Aorta (tissue), 5 donors: ENCODE measurements at regions not wholly inside any gene's neighbourhood (a gene's known extent, or its start where the extent isn't known, plus 50 kb on each side); places are given as distances from the start of the nearest gene placed in this dataset.

Experiments
- ATAC-seq: fragments of 200-7000 bp; cut with Tn5 transposase; one replicate; pipeline ENCODE4 v1.9.1; 2022; ENCODE audit warnings: moderate library complexity; ENCODE audit not compliant: low FRiP score
- DNase-seq, 2 donors: peaks; one replicate each; pipeline ENCODE4 v3.0.0-alpha.2; 2020
- H3K27ac ChIP-seq, 2 donors: one replicate each; pipeline ENCODE4 v1.5.1; 2013; ENCODE audit warnings: low read length in 2 of 2, mild to moderate bottlenecking in 2 of 2, moderate library complexity in 2 of 2, control low read depth in 1 of 2, inconsistent platforms in 1 of 2, low read depth in 1 of 2
- H3K27me3 ChIP-seq, 2 donors: one replicate each; pipeline ENCODE4 v1.6.1; 2013; ENCODE audit warnings: control low read depth in 1 of 2, low read length in 1 of 2, mild to moderate bottlenecking in 1 of 2, moderate library complexity in 1 of 2; ENCODE audit not compliant: insufficient read depth in 2 of 2, control insufficient read depth in 1 of 2
- H3K36me3 ChIP-seq, 2 donors: one replicate each; pipeline ENCODE4 v1.6.1; 2013; ENCODE audit warnings: control low read depth in 1 of 2, low read length in 1 of 2, mild to moderate bottlenecking in 1 of 2; ENCODE audit not compliant: insufficient read depth in 2 of 2, control insufficient read depth in 1 of 2
- H3K4me1 ChIP-seq, 2 donors: one replicate each; pipeline ENCODE4 v1.6.1; 2013; ENCODE audit warnings: low read length in 2 of 2, control low read depth in 1 of 2, mild to moderate bottlenecking in 1 of 2, moderate library complexity in 1 of 2; ENCODE audit not compliant: insufficient read depth in 2 of 2, control insufficient read depth in 1 of 2
- H3K4me3 ChIP-seq, 2 donors: one replicate each; pipeline ENCODE4 v1.5.1; 2013; ENCODE audit warnings: low read length in 2 of 2, control low read depth in 1 of 2, mild to moderate bottlenecking in 1 of 2
- H3K9me3 ChIP-seq: one replicate; pipeline ENCODE4 v1.6.1; 2013; ENCODE audit warnings: mild to moderate bottlenecking, low read length; ENCODE audit not compliant: control insufficient read depth
- WGBS, 2 donors: extraction: QIAGEN DNeasy Blood & Tissue Kit; methylation state at CpG; one replicate each; pipeline ENCODE4 v1.1.7; 2013; 5-methylcytosine and 5-hydroxymethylcytosine counted together
- intact Hi-C, 2 donors: fragments of 100-400 bp; cut with DNase I; formaldehyde crosslinking; loops; one replicate each; pipeline versions ENCODE4 v1.14.2 to v1.15.0; 2022
- donor health status: healthy with polysubstance abuse.
- donor health status: Bipolar disorder and iron deficiency.
- donor health status: DM: no; HTN: no; CAD: no.
- donor health status: DM: no; HTN: no; CAD: no.
- donor health status: DM: yes; HTN: yes; CAD: no.

DNA sequence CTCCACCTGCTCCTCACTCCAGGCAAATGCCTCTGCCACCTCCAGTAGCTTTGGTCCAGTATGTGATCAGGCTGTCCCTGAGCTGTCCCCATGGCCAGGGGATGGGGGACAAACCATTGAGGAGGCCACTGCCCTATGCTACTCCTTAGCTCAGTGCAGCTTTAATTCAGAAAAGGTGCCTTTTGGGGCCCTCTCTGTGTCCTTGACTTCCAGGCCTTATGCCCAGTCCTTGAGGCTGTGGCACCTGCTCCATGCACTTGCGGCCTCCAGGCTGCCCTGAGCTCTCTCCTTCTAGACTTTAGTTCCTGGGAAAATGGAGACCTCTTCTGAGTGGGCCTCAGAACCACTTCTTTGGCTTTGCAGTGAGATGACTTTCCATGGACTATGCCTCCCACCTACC, 650.8 kb upstream of the CELF2 start:
- H3K27me3 ChIP-seq: no peaks in the 10 kb centered on the region
- H3K9me3 ChIP-seq: no peaks in the 10 kb centered on the region
- 96 to 100% methylated on average over 1 of the region's 1 CpG for WGBS, 2 donors
- peak; percentile 37 for ATAC-seq
- intact Hi-C loops: no loop called here
- H3K4me3 ChIP-seq: no peak overlapping the region
- no peak for DNase-seq
- H3K4me1 ChIP-seq: no peaks in the 10 kb centered on the region
- no peaks in the 10 kb centered on the region for H3K36me3 ChIP-seq
- H3K27ac ChIP-seq: no peak overlapping the region

DNA sequence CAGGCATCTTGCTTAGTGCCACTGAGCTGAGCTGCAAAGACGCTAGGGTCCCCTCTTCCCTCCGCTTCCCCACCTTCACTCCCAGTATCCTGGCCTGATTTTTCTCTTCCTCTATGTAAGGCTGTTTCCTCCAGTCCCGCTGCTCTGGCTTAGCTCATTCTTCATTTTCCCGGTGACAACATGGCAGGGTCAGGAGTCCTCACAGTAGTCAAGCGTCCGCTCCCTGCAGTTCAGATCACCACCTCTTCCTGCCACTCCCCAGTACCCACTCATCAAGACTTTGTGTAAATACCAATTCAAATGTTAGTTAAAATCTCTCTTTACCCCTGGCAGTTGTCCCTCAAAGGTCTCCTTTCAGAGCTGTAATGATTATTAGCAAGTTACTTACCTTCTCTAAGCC, 650.4 kb upstream of the CELF2 start:
- DNase-seq: no peak
- Histone ChIP-seq H3K4me1 (no peaks in the 10 kb centered on the region), H3K4me3 (no peak overlapping the region), H3K9me3 (no peaks in the 10 kb centered on the region), H3K27me3 (no peaks in the 10 kb centered on the region), H3K27ac (no peak overlapping the region), H3K36me3 (no peaks in the 10 kb centered on the region)
- ATAC-seq: no peak
- WGBS, 2 donors: 88 to 91% methylated on average over 6 of the region's 6 CpGs
- intact Hi-C loops: no loop called here

DNA sequence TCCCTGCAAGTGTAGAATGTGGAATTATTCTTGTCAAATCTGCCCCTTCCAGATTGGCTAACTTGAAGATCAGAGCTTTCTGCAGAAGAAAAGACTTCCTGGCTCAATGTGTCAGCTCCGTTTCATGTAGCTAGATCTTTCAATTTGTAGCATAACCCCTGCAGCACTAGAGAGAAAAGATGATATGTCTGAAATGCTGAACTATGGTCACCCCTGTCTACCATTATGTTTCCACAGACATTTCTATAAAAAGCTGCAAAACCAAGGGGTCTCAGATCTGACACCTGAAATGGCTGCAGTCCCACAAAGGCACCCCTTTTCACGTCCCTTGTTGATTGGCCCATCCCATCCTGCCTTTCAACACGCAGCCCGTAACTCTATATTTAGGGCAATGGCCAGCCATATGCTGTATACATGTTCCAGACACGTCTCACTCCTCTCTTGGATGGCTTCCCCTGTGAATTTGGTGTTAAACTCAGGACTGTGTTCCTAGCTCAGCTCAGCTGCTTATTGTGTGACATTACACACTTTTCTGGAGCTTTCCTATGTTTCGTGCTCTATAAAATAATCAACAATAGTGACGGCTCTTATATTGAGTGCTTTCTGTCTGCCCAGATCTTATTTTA, 648.6 kb upstream of the CELF2 start:
- intact Hi-C loops: no loop called here
- Histone ChIP-seq H3K36me3 (no peaks in the 10 kb centered on the region), H3K27me3 (no peaks in the 10 kb centered on the region), H3K4me1 (no peaks in the 10 kb centered on the region), H3K9me3 (no peaks in the 10 kb centered on the region), H3K27ac (no peak overlapping the region), H3K4me3 (no peak overlapping the region)
- 86 to 89% methylated on average over 7 of the region's 7 CpGs for WGBS, 2 donors
- ATAC-seq (no peak), DNase-seq (no peak)

DNA sequence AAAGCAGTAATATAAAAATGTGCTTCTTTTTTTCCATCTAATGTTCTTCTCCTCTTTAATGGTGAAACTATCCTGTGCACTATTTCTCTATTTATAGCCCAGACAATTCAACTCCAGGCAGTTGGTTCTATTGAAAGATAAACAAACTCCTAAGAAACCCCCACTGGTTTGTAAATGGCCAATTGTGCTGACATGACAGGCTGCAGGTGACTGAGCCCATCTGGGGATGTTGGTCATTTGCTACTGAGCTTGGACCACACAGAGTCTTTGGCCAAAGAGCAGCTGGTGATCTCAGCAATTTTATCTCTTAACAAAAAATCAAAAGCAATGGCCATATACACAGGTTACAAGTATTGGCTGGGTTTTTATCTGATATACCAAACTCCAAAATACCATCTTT, 631.8 kb upstream of the CELF2 start:
- Histone ChIP-seq H3K27me3 (no peaks in the 10 kb centered on the region), H3K4me1 (no peaks in the 10 kb centered on the region), H3K27ac (no peak overlapping the region), H3K4me3 (no peak overlapping the region), H3K9me3 (peaks cover 2% of the 10 kb centered on the region), H3K36me3 (no peaks in the 10 kb centered on the region)
- ATAC-seq (no peak), DNase-seq (no peak)
- intact Hi-C loops: no loop called here

DNA sequence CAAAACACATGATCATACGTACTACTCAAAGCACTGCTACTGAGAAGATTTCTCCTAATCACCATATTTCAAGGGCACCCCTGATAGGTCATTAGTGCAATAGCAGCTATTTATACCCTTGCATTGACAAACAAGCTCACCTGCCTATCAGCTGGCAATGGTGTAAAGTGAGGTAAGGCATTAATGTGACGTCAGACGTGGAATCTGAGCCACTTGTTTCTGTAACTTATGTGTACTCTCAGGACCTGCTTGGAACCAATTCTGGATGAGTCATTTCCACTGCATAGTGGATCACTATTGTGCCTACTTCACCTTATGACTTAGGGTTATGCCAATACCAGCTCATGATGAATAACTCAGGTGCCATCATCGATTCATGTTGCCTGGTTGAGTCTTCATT, 628.5 kb upstream of the CELF2 start:
- Histone ChIP-seq H3K4me3 (no peak overlapping the region), H3K9me3 (peaks cover 2% of the 10 kb centered on the region), H3K4me1 (no peaks in the 10 kb centered on the region), H3K27ac (no peak overlapping the region), H3K27me3 (no peaks in the 10 kb centered on the region), H3K36me3 (no peaks in the 10 kb centered on the region)
- intact Hi-C loops: no loop called here
- ATAC-seq (no peak), DNase-seq (no peak)
- 94 to 95% methylated on average over 4 of the region's 4 CpGs for WGBS, 2 donors

DNA sequence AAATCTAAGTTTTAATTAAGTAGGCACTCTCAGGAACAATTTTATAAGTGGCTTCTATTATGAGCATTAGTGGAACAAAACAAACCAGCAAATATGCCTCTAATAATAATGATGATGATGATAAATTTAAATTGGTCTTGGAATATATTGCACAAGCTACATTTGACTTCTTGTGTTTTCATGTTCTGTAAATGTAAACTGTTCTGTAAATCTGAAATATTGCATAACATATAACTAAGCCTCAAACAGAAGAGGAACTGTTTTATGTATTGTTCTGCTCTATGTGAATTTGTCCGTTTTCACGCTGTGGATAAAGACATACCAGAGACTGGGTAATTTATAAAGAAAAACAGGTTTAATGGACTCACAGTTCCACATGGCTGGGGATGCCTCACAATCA, 625.2 kb upstream of the CELF2 start:
- WGBS, 2 donors: 83 to 84% methylated on average over 2 of the region's 2 CpGs
- Histone ChIP-seq H3K4me3 (no peak overlapping the region), H3K27me3 (no peaks in the 10 kb centered on the region), H3K36me3 (no peaks in the 10 kb centered on the region), H3K4me1 (no peaks in the 10 kb centered on the region), H3K9me3 (peaks cover 4% of the 10 kb centered on the region), H3K27ac (no peak overlapping the region)
- DNase-seq: no peak
- intact Hi-C loops: no loop called here
- no peak for ATAC-seq

DNA sequence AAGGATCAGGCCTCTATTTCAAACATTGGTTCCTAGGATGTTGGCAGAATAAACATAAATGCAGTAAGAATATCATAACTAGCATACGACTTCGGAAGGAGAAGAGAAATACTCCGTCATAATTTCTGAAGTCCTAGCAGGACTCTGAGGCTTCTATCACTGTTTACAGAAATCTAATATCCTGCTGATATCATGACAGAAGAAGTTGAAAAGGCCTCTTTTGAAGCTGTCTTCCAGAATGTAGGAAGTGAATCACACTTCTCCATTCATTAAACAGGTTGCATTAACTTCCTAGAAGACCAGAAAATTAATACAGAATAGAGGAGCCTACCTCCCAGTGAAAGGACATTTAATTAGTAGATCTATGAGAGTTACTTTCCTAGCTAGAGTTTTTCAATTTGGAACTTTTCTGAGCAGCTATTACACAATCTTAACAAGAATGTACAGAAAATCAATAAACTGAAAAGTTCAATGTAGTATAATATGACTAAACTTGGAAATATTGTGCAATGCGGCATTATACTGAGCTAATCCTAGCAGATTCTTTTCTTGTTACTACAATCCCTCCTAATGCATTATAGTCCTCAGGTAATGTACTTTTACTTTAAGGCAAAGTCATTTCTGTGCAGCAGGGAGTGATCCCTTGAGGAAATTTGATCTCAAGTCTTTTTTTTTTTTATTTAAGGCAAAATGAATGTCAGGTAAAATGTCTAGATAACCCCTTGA, 622.6 kb upstream of the CELF2 start:
- no peaks in the 10 kb centered on the region for H3K4me1 ChIP-seq
- intact Hi-C loops: no loop called here
- H3K27ac ChIP-seq: no peak overlapping the region
- no peaks in the 10 kb centered on the region for H3K36me3 ChIP-seq
- no peaks in the 10 kb centered on the region for H3K27me3 ChIP-seq
- WGBS, 2 donors: 87 to 88% methylated on average over 4 of the region's 4 CpGs
- ATAC-seq (no peak), DNase-seq (no peak)
- H3K4me3 ChIP-seq: no peak overlapping the region
- peaks cover 3% of the 10 kb centered on the region for H3K9me3 ChIP-seq

DNA sequence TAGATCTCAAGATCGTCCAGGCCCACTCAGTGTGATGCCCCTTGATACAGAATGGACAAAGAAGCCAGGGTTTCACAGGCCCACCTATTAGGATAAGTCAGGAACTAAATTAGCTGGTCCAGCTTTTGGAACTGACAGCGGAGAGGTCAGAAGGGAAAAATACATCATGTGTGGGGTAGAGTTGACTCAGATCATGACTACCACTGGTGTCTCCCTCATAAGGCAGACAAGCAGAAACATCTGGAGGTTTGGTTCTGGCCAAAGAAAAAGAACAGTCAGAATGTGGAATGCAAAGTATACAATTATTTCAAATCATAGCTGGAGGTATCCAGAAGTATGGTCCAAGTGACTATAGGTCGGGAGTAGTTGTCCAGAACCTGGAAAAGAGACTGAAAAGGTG, 621.1 kb upstream of the CELF2 start:
- WGBS, 2 donors: 82 to 91% methylated on average over 3 of the region's 3 CpGs

DNA sequence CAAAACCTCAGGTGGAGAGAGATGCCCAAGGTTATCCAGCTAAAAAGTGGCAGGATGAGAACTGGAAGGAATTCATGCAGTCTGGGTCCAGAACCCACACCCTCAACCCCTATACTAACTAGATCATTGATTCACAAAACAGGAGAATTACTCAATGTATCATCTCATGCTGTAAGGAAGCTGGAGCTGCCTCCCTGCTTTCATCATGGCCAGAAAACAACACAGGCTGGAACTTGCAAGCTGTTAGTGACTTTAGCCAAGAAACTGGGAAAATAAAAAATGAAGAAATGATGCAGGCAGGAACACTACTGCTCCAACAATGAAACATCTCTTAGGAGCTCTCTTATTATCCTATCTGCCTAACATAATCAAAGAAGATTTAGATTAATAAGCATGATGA, 619.8 kb upstream of the CELF2 start:
- Histone ChIP-seq H3K27ac (no peak overlapping the region), H3K4me3 (no peak overlapping the region), H3K27me3 (no peaks in the 10 kb centered on the region), H3K9me3 (peaks cover 3% of the 10 kb centered on the region), H3K4me1 (no peaks in the 10 kb centered on the region), H3K36me3 (no peaks in the 10 kb centered on the region)
- no peak for ATAC-seq
- no peak for DNase-seq
- intact Hi-C loops: no loop called here

More for the DNA sequence above, 621.1 kb upstream of the CELF2 start:
- no peak for ATAC-seq
- H3K9me3 ChIP-seq: peaks cover 3% of the 10 kb centered on the region
- H3K36me3 ChIP-seq: no peaks in the 10 kb centered on the region
- H3K4me3 ChIP-seq: no peak overlapping the region
- H3K27me3 ChIP-seq: no peaks in the 10 kb centered on the region
- no peaks in the 10 kb centered on the region for H3K4me1 ChIP-seq
- intact Hi-C loops: no loop called here
- H3K27ac ChIP-seq: no peak overlapping the region
- DNase-seq: no peak
